GM13976 (cell line): ENCODE measurements at regions not wholly inside any gene's neighbourhood (a gene's known extent, or its start where the extent isn't known, plus 50 kb on each side); places are given as distances from the start of the nearest gene placed in this dataset.

ENCODE experiments used
- DNase-seq: peaks from one replicate; pipeline ENCODE4 v3.0.0; 2012; ENCODE audit warnings: low spot score
- CTCF ChIP-seq: IDR thresholded peaks from 2 replicates; pipeline ENCODE4 v1.5.1; 2012; ENCODE audit warnings: borderline replicate concordance, mild to moderate bottlenecking; ENCODE audit not compliant: insufficient read depth; ENCODE audit errors: extremely low read depth, missing control alignments, control extremely low read depth
- in situ Hi-C: fragments of 300-500 bp; cut with MboI; formaldehyde crosslinking; loops from one replicate; pipeline ENCODE4 v1.12.0; 2022; ENCODE audit warnings: low sequenced_read_pairs, mixed read lengths, inconsistent platforms; ENCODE audit not compliant: unreplicated experiment

DNA sequence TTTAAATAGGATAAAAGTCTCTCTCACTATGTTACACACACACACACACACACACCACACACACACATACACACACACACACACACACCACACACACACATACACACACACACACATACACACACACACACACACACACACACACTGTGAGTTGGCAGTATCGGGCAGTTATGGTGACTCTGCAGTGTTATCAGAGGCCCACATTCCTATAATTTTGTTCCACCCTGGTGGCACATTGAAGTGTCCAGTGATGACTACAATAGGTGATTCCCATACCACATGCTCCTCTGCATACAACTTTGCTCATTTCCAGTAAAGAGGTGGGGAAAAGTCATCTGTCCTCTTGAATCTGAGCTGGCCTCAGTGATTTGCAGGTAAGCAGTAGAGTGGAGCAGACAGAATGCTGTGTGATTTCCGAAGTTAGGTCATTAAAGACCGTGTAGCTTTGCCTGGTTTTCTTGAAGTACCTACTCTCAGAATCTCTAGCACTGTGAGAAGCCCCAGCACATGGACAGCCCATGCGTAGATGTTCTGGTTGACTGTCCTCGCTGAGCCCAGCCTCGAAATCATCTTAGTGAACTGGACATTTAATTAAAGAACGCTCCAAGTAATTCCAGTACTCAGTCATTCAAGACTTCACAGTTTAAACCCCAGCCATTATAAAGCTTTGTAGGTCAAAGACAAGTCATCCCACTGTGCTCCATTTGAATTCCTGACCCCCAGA lies 836.6 kb upstream of the SOX9 start:
- TF ChIP-seq CTCF, result no peak
- in situ Hi-C loops, result no loop called here
- no peak for DNase-seq

DNA sequence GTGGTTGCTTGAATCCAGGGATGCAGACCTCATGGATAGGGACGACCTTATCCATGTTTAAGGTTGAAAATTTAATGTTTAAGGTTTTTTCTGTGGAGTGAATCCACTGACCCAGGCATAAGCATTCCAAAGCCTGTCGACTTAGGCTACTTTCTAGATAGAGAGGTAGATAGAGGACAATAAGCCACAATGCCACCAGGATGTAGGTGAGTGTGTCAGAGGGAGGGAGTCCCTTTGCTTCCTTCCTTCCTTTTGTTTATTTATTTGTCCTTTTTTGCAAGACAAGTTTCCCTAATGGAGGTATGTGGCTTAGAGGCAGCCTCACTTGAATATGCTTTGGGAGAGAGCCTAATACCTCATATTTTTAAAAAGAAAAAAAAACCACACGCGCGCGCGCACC lies 834.2 kb upstream of the SOX9 start:
- no peak for TF ChIP-seq CTCF
- DNase-seq, result no peak
- in situ Hi-C loops, result no loop called here

- no peak for DNase-seq
- TF ChIP-seq CTCF, result no peak
- in situ Hi-C loops, result no loop called here
These were observed 833.6 kb upstream of the SOX9 start for GRCh38 chr17:71287071-71287823.

DNA sequence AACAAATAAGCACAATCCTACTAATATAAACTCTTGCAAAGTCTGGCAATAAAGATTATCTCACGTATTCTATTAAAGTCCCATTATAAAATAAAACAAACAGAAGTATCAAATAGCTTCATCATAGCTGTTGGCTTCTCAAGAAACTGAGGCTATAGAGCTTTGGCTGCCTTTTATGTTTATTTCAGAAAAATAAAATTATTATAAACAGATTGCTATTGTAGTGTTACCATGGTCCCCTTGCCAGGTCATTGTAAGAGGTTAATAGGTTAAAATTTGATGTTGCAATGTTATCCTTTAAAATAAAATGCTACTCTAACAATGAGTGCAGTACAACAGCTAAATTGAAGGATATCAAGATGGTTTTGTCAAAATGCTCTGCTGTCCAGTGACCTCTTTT lies 828.8 kb upstream of the SOX9 start:
- no peak for DNase-seq
- in situ Hi-C loops, result no loop called here
- TF ChIP-seq CTCF, result no peak

GRCh38 chr17:71296005-71296404 lies 824.8 kb upstream of the SOX9 start:
- no peak for DNase-seq
- no peak for TF ChIP-seq CTCF
- in situ Hi-C loops, result no loop called here

DNA sequence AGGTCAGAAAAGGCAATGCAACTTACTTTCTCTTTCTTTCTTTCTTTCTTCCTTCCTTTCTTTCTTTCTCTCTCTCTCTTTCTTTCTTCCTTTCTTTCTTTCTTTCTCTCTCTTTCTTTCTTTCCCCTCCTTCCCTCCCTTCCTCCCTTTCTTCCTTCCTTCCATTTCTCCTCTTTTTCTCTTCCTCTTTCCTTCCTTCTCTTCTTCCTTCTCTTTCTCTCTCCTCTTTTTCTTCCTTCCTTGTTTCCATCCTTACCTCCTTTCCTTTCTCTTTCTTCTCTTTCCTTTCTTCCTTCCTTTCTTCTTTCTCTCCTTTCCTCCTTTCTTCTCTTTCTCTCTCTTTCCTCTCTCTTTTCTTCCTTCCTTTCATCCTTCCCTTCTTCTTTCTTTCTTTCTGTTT lies 819.8 kb upstream of the SOX9 start:
- in situ Hi-C loops, result no loop called here
- TF ChIP-seq CTCF, result no peak
- DNase-seq, result no peak
